ENCODE measurements at regions not wholly inside any gene's neighbourhood (a gene's known extent, or its start where the extent isn't known, plus 50 kb on each side); places are given as distances from the start of the nearest gene placed in this dataset.

DNA sequence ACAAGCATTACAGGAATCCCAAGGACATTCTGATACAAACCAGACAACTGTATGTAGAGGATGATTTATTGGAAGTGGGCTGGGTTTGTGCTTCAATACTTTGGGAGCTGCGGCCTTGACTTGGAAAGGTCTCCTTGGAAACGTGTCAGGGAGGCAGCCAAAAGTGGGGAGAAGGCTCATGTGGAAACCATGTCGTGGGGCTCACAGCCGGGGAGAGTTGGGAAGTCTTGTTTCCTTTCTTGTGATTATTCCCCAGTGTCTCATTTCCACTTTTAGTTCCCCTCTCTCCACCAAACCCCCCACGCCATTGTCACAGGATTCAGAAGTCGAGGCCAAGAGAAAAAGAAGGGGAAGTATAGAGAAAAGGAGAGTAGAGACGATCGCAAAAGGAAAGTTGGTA lies 53.9 kb upstream of the SFMBT2 start:
- TF ChIP-seq CTCF (IDR thresholded peaks at IDR 0.05; ENCODE audit: insufficient read depth, low read depth, low read length) = no peak
- TF ChIP-seq EZH2 (IDR thresholded peaks at IDR 0.05; ENCODE audit: insufficient read depth, low read length) = no peak
